H1 (cell line): ENCODE measurements at regions not wholly inside any gene's neighbourhood (a gene's known extent, or its start where the extent isn't known, plus 50 kb on each side); places are given as distances from the start of the nearest gene placed in this dataset.

Experiments used
- CTCF ChIA-PET: fragments of 300-600 bp; sonication (Branson Sonifier 250); formaldehyde crosslinking; loops from one replicate; lab custom pipeline; 2021; ENCODE audit not compliant: partially characterized antibody; lab: Charles Lee
- POLR2A ChIA-PET: fragments of 300-600 bp; sonication (Branson Sonifier 250); formaldehyde crosslinking; loops from one replicate; lab custom pipeline; 2021; ENCODE audit warnings: inconsistent platforms; ENCODE audit not compliant: partially characterized antibody; lab: Charles Lee
- DNase-seq, 2 experiments: peaks; one replicate each; pipeline versions ENCODE4 v3.0.0 to v3.0.0-alpha.2; 2010 to 2022; ENCODE audit warnings: low spot score in 2 of 2, low read depth in 1 of 2, mixed read lengths in 1 of 2
- FAIRE-seq: peaks from 2 replicates; lab custom pipeline; 2011; peaks lifted over from hg19 to GRCh38; lab: Jason Lieb, UNC
- H2AFZ ChIP-seq: 2 replicates; pipeline ENCODE4 v1.8.1; 2012; ENCODE audit warnings: low read length, inconsistent platforms
- H2AK5ac ChIP-seq: 2 replicates; pipeline ENCODE4 v1.6.1; 2013; ENCODE audit warnings: low read depth, low read length
- H2BK120ac ChIP-seq: replicated peaks from 2 replicates; pipeline ENCODE3; 2013; ENCODE audit warnings: low read depth, low read length, inconsistent platforms
- H2BK12ac ChIP-seq: 2 replicates; pipeline ENCODE4 v1.6.1; 2013; ENCODE audit warnings: low read depth, low read length
- H2BK15ac ChIP-seq: 2 replicates; pipeline ENCODE4 v1.6.1; 2013; ENCODE audit warnings: low read length
- H2BK20ac ChIP-seq: 2 replicates; pipeline ENCODE4 v1.6.1; 2013; ENCODE audit warnings: low read length
- H2BK5ac ChIP-seq: 2 replicates; pipeline ENCODE4 v1.6.1; 2013; ENCODE audit warnings: low read depth, low read length
- H3K14ac ChIP-seq: 2 replicates; pipeline ENCODE4 v1.6.1; 2013; ENCODE audit warnings: inconsistent platforms; ENCODE audit not compliant: insufficient read length
- H3K18ac ChIP-seq: 2 replicates; pipeline ENCODE4 v1.6.1; 2013; ENCODE audit warnings: low read length; ENCODE audit errors: extremely low read depth
- H3K23ac ChIP-seq: 2 replicates; pipeline ENCODE4 v1.6.1; 2013; ENCODE audit warnings: inconsistent platforms; ENCODE audit not compliant: insufficient read length
- H3K23me2 ChIP-seq: 2 replicates; pipeline ENCODE4 v1.6.1; 2013; ENCODE audit warnings: low read depth, low read length
- H3K27ac ChIP-seq: 2 replicates; pipeline ENCODE4 v1.6.1; 2011; ENCODE audit warnings: low read depth, low read length, inconsistent platforms
- H3K27me3 ChIP-seq, 4 experiments: replicated peaks in 1 of 4; 1 replicate in 1 of 4; 2 replicates in 3 of 4; pipeline versions ENCODE4 v1.6.1 to v1.8.1; 2011 to 2013; ENCODE audit warnings: low read length in 3 of 4, mild to moderate bottlenecking in 3 of 4, inconsistent platforms in 2 of 4, mixed read lengths in 2 of 4, moderate library complexity in 1 of 4; ENCODE audit not compliant: control insufficient read depth in 3 of 4, insufficient read depth in 3 of 4; ENCODE audit errors: extremely low read depth in 1 of 4
- H3K36me3 ChIP-seq, 4 experiments: 2 replicates each; pipeline versions ENCODE4 v1.6.1 to v1.8.1; 2011 to 2013; ENCODE audit warnings: mild to moderate bottlenecking in 4 of 4, low read length in 3 of 4, moderate library complexity in 2 of 4, control low read depth in 1 of 4, inconsistent platforms in 1 of 4; ENCODE audit not compliant: insufficient read depth in 4 of 4, control insufficient read depth in 2 of 4
- H3K4ac ChIP-seq: replicated peaks from 2 replicates; pipeline ENCODE3; 2013; ENCODE audit warnings: low read length, low read depth, mixed read lengths, inconsistent platforms; ENCODE audit not compliant: insufficient read length
- H3K4me1 ChIP-seq, 4 experiments: replicated peaks in 1 of 4; 1 replicate in 1 of 4; 2 replicates in 3 of 4; pipeline versions ENCODE4 v1.6.1 to v1.8.1; 2011 to 2013; ENCODE audit warnings: low read length in 3 of 4, inconsistent platforms in 2 of 4, mixed read lengths in 1 of 4; ENCODE audit not compliant: insufficient read depth in 4 of 4, control insufficient read depth in 3 of 4
- H3K4me2 ChIP-seq, 2 experiments: 2 replicates each; pipeline versions ENCODE4 v1.6.1 to v1.8.1; 2011 to 2013; ENCODE audit warnings: low read depth in 2 of 2, low read length in 2 of 2, control low read depth in 1 of 2, inconsistent platforms in 1 of 2, mild to moderate bottlenecking in 1 of 2; ENCODE audit not compliant: insufficient read depth in 1 of 2
- H3K4me3 ChIP-seq, 4 experiments: fragments of 200-600, 300-600 bp in 1 of 4; sonication (generic), shearing (Covaris generic), sonication (Bioruptor Twin) in 1 of 4; 2 replicates each; pipeline versions ENCODE4 v1.5.1 to v1.8.1; 2011 to 2016; ENCODE audit warnings: low read length in 4 of 4, low read depth in 3 of 4, control low read depth in 2 of 4, inconsistent platforms in 2 of 4, mild to moderate bottlenecking in 2 of 4, mixed read lengths in 1 of 4, moderate library complexity in 1 of 4; ENCODE audit not compliant: insufficient read depth in 2 of 4; ENCODE audit errors: extremely low read depth in 1 of 4
- H3K56ac ChIP-seq: replicated peaks from 2 replicates; pipeline ENCODE3; 2013; ENCODE audit warnings: low read depth, mild to moderate bottlenecking, mixed read lengths, low read length, inconsistent platforms; ENCODE audit not compliant: insufficient read length
- H3K79me1 ChIP-seq: 2 replicates; pipeline ENCODE4 v1.6.1; 2013; ENCODE audit warnings: low read depth, low read length, control low read depth
- H3K79me2 ChIP-seq, 2 experiments: 2 replicates each; pipeline versions ENCODE4 v1.6.1 to v1.8.1; 2012 to 2013; ENCODE audit warnings: low read length in 2 of 2, mild to moderate bottlenecking in 2 of 2, inconsistent platforms in 1 of 2; ENCODE audit not compliant: insufficient read depth in 2 of 2, control insufficient read depth in 1 of 2
- H3K9ac ChIP-seq, 4 experiments: replicated peaks in 1 of 4; 1 replicate in 1 of 4; 2 replicates in 3 of 4; pipeline versions ENCODE4 v1.6.1 to v1.8.1; 2011 to 2013; ENCODE audit warnings: low read depth in 3 of 4, low read length in 3 of 4, control low read depth in 2 of 4, mild to moderate bottlenecking in 2 of 4, moderate library complexity in 2 of 4, inconsistent platforms in 1 of 4; ENCODE audit errors: extremely low read depth in 1 of 4
- H3K9me3 ChIP-seq, 2 experiments: 2 replicates each; pipeline versions ENCODE4 v1.6.1 to v1.8.1; 2012 to 2013; ENCODE audit warnings: mild to moderate bottlenecking in 2 of 2, moderate library complexity in 2 of 2, control low read depth in 1 of 2, inconsistent platforms in 1 of 2, low read depth in 1 of 2, low read length in 1 of 2, mixed read lengths in 1 of 2; ENCODE audit not compliant: insufficient read depth in 2 of 2
- H4K20me1 ChIP-seq, 2 experiments: replicated peaks in 1 of 2; 2 replicates each; pipeline versions ENCODE3 to v1.8.1; 2011 to 2013; ENCODE audit warnings: inconsistent platforms in 2 of 2, low read length in 2 of 2, mild to moderate bottlenecking in 1 of 2; ENCODE audit not compliant: insufficient read depth in 2 of 2, control insufficient read depth in 1 of 2
- H4K5ac ChIP-seq: 2 replicates; pipeline ENCODE4 v1.6.1; 2013; ENCODE audit warnings: low read length, low read depth, mixed read lengths, inconsistent platforms; ENCODE audit not compliant: insufficient read length
- H4K8ac ChIP-seq: 2 replicates; pipeline ENCODE4 v1.8.0; 2013; ENCODE audit warnings: mild to moderate bottlenecking, moderate library complexity, low read length, inconsistent platforms; ENCODE audit not compliant: insufficient read depth; ENCODE audit errors: extremely low read depth
- H4K91ac ChIP-seq: replicated peaks from 2 replicates; pipeline ENCODE3; 2013; ENCODE audit warnings: low read length, mixed read lengths, inconsistent platforms; ENCODE audit not compliant: insufficient read length
- EP300 ChIP-seq, 2 experiments: IDR thresholded peaks; 1 replicate in 1 of 2; 2 replicates in 1 of 2; pipeline ENCODE4 v1.6.1; 2011 to 2012; ENCODE audit warnings: low read depth in 2 of 2, low read length in 2 of 2, mild to moderate bottlenecking in 2 of 2, borderline replicate concordance in 1 of 2, inconsistent platforms in 1 of 2, moderate library complexity in 1 of 2
- GTF2F1 ChIP-seq: IDR thresholded peaks from 2 replicates; pipeline ENCODE4 v1.6.1; 2012; ENCODE audit warnings: low read depth, low read length, improper control_type of control experiment, borderline replicate concordance
- SAP30 ChIP-seq: fragments of 300-600 bp; sonication (generic); IDR thresholded peaks from 2 replicates; pipeline ENCODE4 v1.7.1; 2012; ENCODE audit warnings: low read length, moderate library complexity, mild to moderate bottlenecking, inconsistent platforms; ENCODE audit not compliant: insufficient read depth, insufficient replicate concordance
- WGBS, 2 experiments: shearing (Covaris generic) in 1 of 2; methylation state at CpG; one replicate each; pipeline versions ENCODE4 v1.1.6 to v1.1.7; 2013 to 2015; ENCODE audit warnings: low lambda C conversion rate in 2 of 2, mixed read lengths in 2 of 2, inconsistent platforms in 1 of 2, low coverage in 1 of 2, missing lambda C conversion rate in 1 of 2; ENCODE audit not compliant: insufficient replicate concordance in 2 of 2, insufficient coverage in 1 of 2, insufficient read length in 1 of 2; ENCODE audit errors: extremely low coverage in 1 of 2, missing lambda C conversion rate in 1 of 2; 5-methylcytosine and 5-hydroxymethylcytosine counted together

GRCh38 chr16:85239239-85239638 is 127.0 kb upstream of the CIBAR2 start:
- FAIRE-seq (no peak), DNase-seq (no peak)
- H3K4me2 ChIP-seq = no peak overlapping the region
- no peak overlapping the region for H3K9ac ChIP-seq
- no peak overlapping the region for H3K27ac ChIP-seq
- H4K8ac ChIP-seq = no peak overlapping the region
- POLR2A ChIA-PET = no interaction called here
- H3K79me2 ChIP-seq = peaks cover 0 to 5% of the 10 kb centered on the region in 2 experiments; a peak in 1 of 4 replicates
- H2AFZ ChIP-seq = no peak overlapping the region
- no peak overlapping the region for H3K18ac ChIP-seq
- H4K20me1 ChIP-seq = no peaks in the 10 kb centered on the region
- peak overlapping the region; percentile 75; the same call in 1 of the 2 replicates for H2BK12ac ChIP-seq
- CTCF ChIA-PET = interaction anchor here (0.8 to 33.8 kb wide), 11 partner anchors 10 to 436 kb away, joined by 3 to 371 read pairs (median 4); no protein-coding TSS in a partner anchor
- H2BK5ac ChIP-seq = no peak overlapping the region
- 0 out of 2 replicates have a peak overlapping the region, but pooled peaks have one; percentile 61 for H2AK5ac ChIP-seq
- H3K23ac ChIP-seq = no peak overlapping the region
- peaks cover 5% of the 10 kb centered on the region; the same call in 1 of the 2 replicates for H3K23me2 ChIP-seq
- H3K4me1 ChIP-seq = peaks cover 4 to 36% (median 25%) of the 10 kb centered on the region in 4 experiments
- H3K4me3 ChIP-seq = no peak overlapping the region
- no peak overlapping the region for H2BK120ac ChIP-seq
- TF ChIP-seq EP300 (IDR thresholded peaks at IDR 0.05; ENCODE audit: borderline replicate concordance in 1 of 2, low read depth in 2 of 2, low read length in 2 of 2) (no peak), SAP30 (no peak), GTF2F1 (no peak)
- H3K79me1 ChIP-seq = peaks cover 2% of the 10 kb centered on the region
- 87% methylated on average over 5 of the region's 5 CpGs; no CpG with 5 or more reads in 1 of the 2 experiments for WGBS, 2 experiments
- H2BK15ac ChIP-seq = no peak overlapping the region
- H4K91ac ChIP-seq = no peak overlapping the region
- no peak overlapping the region for H3K4ac ChIP-seq
- no peaks in the 10 kb centered on the region for H3K9me3 ChIP-seq
- H3K56ac ChIP-seq = no peak overlapping the region
- no peaks in the 10 kb centered on the region; a peak in 2 of 7 replicates for H3K27me3 ChIP-seq
- no peak overlapping the region for H3K14ac ChIP-seq
- H2BK20ac ChIP-seq = peak overlapping the region; percentile 40; the same call in 1 of the 2 replicates
- H4K5ac ChIP-seq = no peak overlapping the region
- no peaks in the 10 kb centered on the region for H3K36me3 ChIP-seq
